H1 (cell line): ENCODE measurements at regions not wholly inside any gene's neighbourhood (a gene's known extent, or its start where the extent isn't known, plus 50 kb on each side); places are given as distances from the start of the nearest gene placed in this dataset.
A peak's percentile ranks its signal among the peaks of the same experiment; 100 is the strongest.

ENCODE experiments used
- CTCF ChIA-PET: fragments of 300-600 bp; sonication (Branson Sonifier 250); formaldehyde crosslinking; loops from one replicate; lab custom pipeline; 2021; ENCODE audit not compliant: partially characterized antibody; lab: Charles Lee
- POLR2A ChIA-PET: fragments of 300-600 bp; sonication (Branson Sonifier 250); formaldehyde crosslinking; loops from one replicate; lab custom pipeline; 2021; ENCODE audit warnings: inconsistent platforms; ENCODE audit not compliant: partially characterized antibody; lab: Charles Lee
- DNase-seq, 2 experiments: peaks; one replicate each; pipeline versions ENCODE4 v3.0.0 to v3.0.0-alpha.2; 2010 to 2022; ENCODE audit warnings: low spot score in 2 of 2, low read depth in 1 of 2, mixed read lengths in 1 of 2
- FAIRE-seq: peaks from 2 replicates; lab custom pipeline; 2011; peaks lifted over from hg19 to GRCh38; lab: Jason Lieb, UNC
- H2AFZ ChIP-seq: 2 replicates; pipeline ENCODE4 v1.8.1; 2012; ENCODE audit warnings: low read length, inconsistent platforms
- H2AK5ac ChIP-seq: 2 replicates; pipeline ENCODE4 v1.6.1; 2013; ENCODE audit warnings: low read depth, low read length
- H2BK120ac ChIP-seq: replicated peaks from 2 replicates; pipeline ENCODE3; 2013; ENCODE audit warnings: low read depth, low read length, inconsistent platforms
- H2BK12ac ChIP-seq: 2 replicates; pipeline ENCODE4 v1.6.1; 2013; ENCODE audit warnings: low read depth, low read length
- H2BK15ac ChIP-seq: 2 replicates; pipeline ENCODE4 v1.6.1; 2013; ENCODE audit warnings: low read length
- H2BK20ac ChIP-seq: 2 replicates; pipeline ENCODE4 v1.6.1; 2013; ENCODE audit warnings: low read length
- H2BK5ac ChIP-seq: 2 replicates; pipeline ENCODE4 v1.6.1; 2013; ENCODE audit warnings: low read depth, low read length
- H3K14ac ChIP-seq: 2 replicates; pipeline ENCODE4 v1.6.1; 2013; ENCODE audit warnings: inconsistent platforms; ENCODE audit not compliant: insufficient read length
- H3K18ac ChIP-seq: 2 replicates; pipeline ENCODE4 v1.6.1; 2013; ENCODE audit warnings: low read length; ENCODE audit errors: extremely low read depth
- H3K23ac ChIP-seq: 2 replicates; pipeline ENCODE4 v1.6.1; 2013; ENCODE audit warnings: inconsistent platforms; ENCODE audit not compliant: insufficient read length
- H3K23me2 ChIP-seq: 2 replicates; pipeline ENCODE4 v1.6.1; 2013; ENCODE audit warnings: low read depth, low read length
- H3K27ac ChIP-seq: 2 replicates; pipeline ENCODE4 v1.6.1; 2011; ENCODE audit warnings: low read depth, low read length, inconsistent platforms
- H3K27me3 ChIP-seq, 4 experiments: replicated peaks in 1 of 4; 1 replicate in 1 of 4; 2 replicates in 3 of 4; pipeline versions ENCODE4 v1.6.1 to v1.8.1; 2011 to 2013; ENCODE audit warnings: low read length in 3 of 4, mild to moderate bottlenecking in 3 of 4, inconsistent platforms in 2 of 4, mixed read lengths in 2 of 4, moderate library complexity in 1 of 4; ENCODE audit not compliant: control insufficient read depth in 3 of 4, insufficient read depth in 3 of 4; ENCODE audit errors: extremely low read depth in 1 of 4
- H3K36me3 ChIP-seq, 4 experiments: 2 replicates each; pipeline versions ENCODE4 v1.6.1 to v1.8.1; 2011 to 2013; ENCODE audit warnings: mild to moderate bottlenecking in 4 of 4, low read length in 3 of 4, moderate library complexity in 2 of 4, control low read depth in 1 of 4, inconsistent platforms in 1 of 4; ENCODE audit not compliant: insufficient read depth in 4 of 4, control insufficient read depth in 2 of 4
- H3K4ac ChIP-seq: replicated peaks from 2 replicates; pipeline ENCODE3; 2013; ENCODE audit warnings: low read length, low read depth, mixed read lengths, inconsistent platforms; ENCODE audit not compliant: insufficient read length
- H3K4me1 ChIP-seq, 4 experiments: replicated peaks in 1 of 4; 1 replicate in 1 of 4; 2 replicates in 3 of 4; pipeline versions ENCODE4 v1.6.1 to v1.8.1; 2011 to 2013; ENCODE audit warnings: low read length in 3 of 4, inconsistent platforms in 2 of 4, mixed read lengths in 1 of 4; ENCODE audit not compliant: insufficient read depth in 4 of 4, control insufficient read depth in 3 of 4
- H3K4me2 ChIP-seq, 2 experiments: 2 replicates each; pipeline versions ENCODE4 v1.6.1 to v1.8.1; 2011 to 2013; ENCODE audit warnings: low read depth in 2 of 2, low read length in 2 of 2, control low read depth in 1 of 2, inconsistent platforms in 1 of 2, mild to moderate bottlenecking in 1 of 2; ENCODE audit not compliant: insufficient read depth in 1 of 2
- H3K4me3 ChIP-seq, 4 experiments: fragments of 200-600, 300-600 bp in 1 of 4; sonication (generic), shearing (Covaris generic), sonication (Bioruptor Twin) in 1 of 4; 2 replicates each; pipeline versions ENCODE4 v1.5.1 to v1.8.1; 2011 to 2016; ENCODE audit warnings: low read length in 4 of 4, low read depth in 3 of 4, control low read depth in 2 of 4, inconsistent platforms in 2 of 4, mild to moderate bottlenecking in 2 of 4, mixed read lengths in 1 of 4, moderate library complexity in 1 of 4; ENCODE audit not compliant: insufficient read depth in 2 of 4; ENCODE audit errors: extremely low read depth in 1 of 4
- H3K56ac ChIP-seq: replicated peaks from 2 replicates; pipeline ENCODE3; 2013; ENCODE audit warnings: low read depth, mild to moderate bottlenecking, mixed read lengths, low read length, inconsistent platforms; ENCODE audit not compliant: insufficient read length
- H3K79me1 ChIP-seq: 2 replicates; pipeline ENCODE4 v1.6.1; 2013; ENCODE audit warnings: low read depth, low read length, control low read depth
- H3K79me2 ChIP-seq, 2 experiments: 2 replicates each; pipeline versions ENCODE4 v1.6.1 to v1.8.1; 2012 to 2013; ENCODE audit warnings: low read length in 2 of 2, mild to moderate bottlenecking in 2 of 2, inconsistent platforms in 1 of 2; ENCODE audit not compliant: insufficient read depth in 2 of 2, control insufficient read depth in 1 of 2
- H3K9ac ChIP-seq, 4 experiments: replicated peaks in 1 of 4; 1 replicate in 1 of 4; 2 replicates in 3 of 4; pipeline versions ENCODE4 v1.6.1 to v1.8.1; 2011 to 2013; ENCODE audit warnings: low read depth in 3 of 4, low read length in 3 of 4, control low read depth in 2 of 4, mild to moderate bottlenecking in 2 of 4, moderate library complexity in 2 of 4, inconsistent platforms in 1 of 4; ENCODE audit errors: extremely low read depth in 1 of 4
- H3K9me3 ChIP-seq, 2 experiments: 2 replicates each; pipeline versions ENCODE4 v1.6.1 to v1.8.1; 2012 to 2013; ENCODE audit warnings: mild to moderate bottlenecking in 2 of 2, moderate library complexity in 2 of 2, control low read depth in 1 of 2, inconsistent platforms in 1 of 2, low read depth in 1 of 2, low read length in 1 of 2, mixed read lengths in 1 of 2; ENCODE audit not compliant: insufficient read depth in 2 of 2
- H4K20me1 ChIP-seq, 2 experiments: replicated peaks in 1 of 2; 2 replicates each; pipeline versions ENCODE3 to v1.8.1; 2011 to 2013; ENCODE audit warnings: inconsistent platforms in 2 of 2, low read length in 2 of 2, mild to moderate bottlenecking in 1 of 2; ENCODE audit not compliant: insufficient read depth in 2 of 2, control insufficient read depth in 1 of 2
- H4K5ac ChIP-seq: 2 replicates; pipeline ENCODE4 v1.6.1; 2013; ENCODE audit warnings: low read length, low read depth, mixed read lengths, inconsistent platforms; ENCODE audit not compliant: insufficient read length
- H4K8ac ChIP-seq: 2 replicates; pipeline ENCODE4 v1.8.0; 2013; ENCODE audit warnings: mild to moderate bottlenecking, moderate library complexity, low read length, inconsistent platforms; ENCODE audit not compliant: insufficient read depth; ENCODE audit errors: extremely low read depth
- H4K91ac ChIP-seq: replicated peaks from 2 replicates; pipeline ENCODE3; 2013; ENCODE audit warnings: low read length, mixed read lengths, inconsistent platforms; ENCODE audit not compliant: insufficient read length
- CTCF ChIP-seq, 3 experiments: IDR thresholded peaks; 1 replicate in 2 of 3; 2 replicates in 1 of 3; pipeline versions ENCODE4 v1.5.1 to v1.6.1; 2011; ENCODE audit warnings: low read length in 3 of 3, mild to moderate bottlenecking in 3 of 3, inconsistent platforms in 2 of 3, low read depth in 1 of 3, moderate library complexity in 1 of 3; ENCODE audit not compliant: insufficient read depth in 1 of 3; ENCODE audit errors: control extremely low read depth in 1 of 3
- HDAC6 ChIP-seq: IDR thresholded peaks from one replicate; pipeline ENCODE4 v1.7.1; 2012; ENCODE audit warnings: low read depth, mild to moderate bottlenecking, inconsistent platforms, low read length, moderate library complexity
- RAD21 ChIP-seq, 2 experiments: IDR thresholded peaks in 1 of 2; conservative IDR thresholded peaks in 1 of 2; 2 replicates each; pipeline ENCODE4 v1.6.1; 2011; ENCODE audit warnings: low read depth in 2 of 2, low read length in 2 of 2, improper control_type of control experiment in 1 of 2, inconsistent platforms in 1 of 2, mild to moderate bottlenecking in 1 of 2, moderate library complexity in 1 of 2
- SIN3A ChIP-seq, 2 experiments: IDR thresholded peaks in 1 of 2; conservative IDR thresholded peaks in 1 of 2; 2 replicates each; pipeline ENCODE4 v1.6.1; 2011 to 2012; ENCODE audit warnings: low read length in 2 of 2, improper control_type of control experiment in 1 of 2, low read depth in 1 of 2, mild to moderate bottlenecking in 1 of 2
- WGBS, 2 experiments: shearing (Covaris generic) in 1 of 2; methylation state at CpG; one replicate each; pipeline versions ENCODE4 v1.1.6 to v1.1.7; 2013 to 2015; ENCODE audit warnings: low lambda C conversion rate in 2 of 2, mixed read lengths in 2 of 2, inconsistent platforms in 1 of 2, low coverage in 1 of 2, missing lambda C conversion rate in 1 of 2; ENCODE audit not compliant: insufficient replicate concordance in 2 of 2, insufficient coverage in 1 of 2, insufficient read length in 1 of 2; ENCODE audit errors: extremely low coverage in 1 of 2, missing lambda C conversion rate in 1 of 2; 5-methylcytosine and 5-hydroxymethylcytosine counted together
- TF ChIP-seq, protein P1 (sequence below): IDR thresholded peaks from 2 replicates; pipeline ENCODE4 v1.6.1; 2012; ENCODE audit warnings: inconsistent platforms

DNA sequence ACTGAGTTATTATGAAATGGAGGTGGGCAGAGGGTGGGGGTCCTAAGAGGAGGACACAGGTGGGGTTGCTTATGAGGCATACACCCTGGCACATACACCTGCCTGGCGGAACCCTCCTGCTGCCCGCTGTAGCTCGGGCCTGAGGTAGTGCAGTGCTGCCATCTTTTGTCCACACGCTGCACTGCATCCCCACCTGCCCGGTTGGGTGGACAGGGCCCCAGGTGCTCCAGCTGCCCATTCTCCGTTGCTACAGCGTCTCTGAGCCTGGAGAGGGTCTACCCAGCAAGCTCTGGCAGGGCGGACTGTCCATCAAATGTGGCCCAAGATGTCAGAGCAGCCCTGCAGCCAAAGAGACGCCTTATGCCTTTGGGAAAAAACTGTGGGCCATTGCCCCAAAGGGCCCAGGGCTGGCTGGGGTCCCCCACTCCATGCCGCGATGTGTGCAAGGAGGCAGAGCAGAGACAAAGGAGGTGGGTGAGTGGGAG is 131.2 kb downstream of the BUD13 start:
- H3K4me2 ChIP-seq, result no peak overlapping the region
- peaks cover 0 to 9% (median 2%) of the 10 kb centered on the region in 4 experiments; a peak in 5 of 7 replicates for H3K4me1 ChIP-seq
- H2BK20ac ChIP-seq, result no peak overlapping the region; the same call in 1 of the 2 replicates
- 0 out of 7 replicates have a peak, but pooled peaks cover 0 to 3% (median 0%) of the 10 kb centered on the region in 4 experiments for H3K27me3 ChIP-seq
- H3K18ac ChIP-seq, result no peak overlapping the region
- no peak overlapping the region for H2BK5ac ChIP-seq
- no peak overlapping the region for H3K23ac ChIP-seq
- 36% methylated on average over 11 of the region's 11 CpGs; no CpG with 5 or more reads in 1 of the 2 experiments for WGBS, 2 experiments
- no peak overlapping the region for H2BK15ac ChIP-seq
- H2BK120ac ChIP-seq, result no peak overlapping the region
- no peak overlapping the region for H2AFZ ChIP-seq
- DNase-seq (peak; percentile 39 to 92), FAIRE-seq (peak; percentile 19)
- TF ChIP-seq RAD21 (IDR thresholded peaks at IDR 0.05 in 1 of 2, conservative IDR thresholded peaks at IDR 0.05 in 1 of 2; ENCODE audit: low read depth in 2 of 2, low read length in 2 of 2) (peak; percentile 97 to 98), SIN3A (conservative IDR thresholded peaks at IDR 0.05 in 1 of 2, IDR thresholded peaks at IDR 0.05 in 1 of 2; ENCODE audit: low read depth in 1 of 2, low read length in 2 of 2) (0 out of 4 replicates have a peak, but pooled peaks of 1 of the 2 experiments have one; percentile 30), CTCF (IDR thresholded peaks at IDR 0.05; ENCODE audit: control extremely low read depth in 1 of 3, insufficient read depth in 1 of 3, low read depth in 1 of 3, low read length in 3 of 3) (peak; percentile 95 to 100 (median 97)), HDAC6 (no peak)
- TF ChIP-seq, protein P1, sequence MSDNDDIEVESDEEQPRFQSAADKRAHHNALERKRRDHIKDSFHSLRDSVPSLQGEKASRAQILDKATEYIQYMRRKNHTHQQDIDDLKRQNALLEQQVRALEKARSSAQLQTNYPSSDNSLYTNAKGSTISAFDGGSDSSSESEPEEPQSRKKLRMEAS, result 0 out of 2 replicates have a peak, but pooled peaks have one; percentile 38
- H4K20me1 ChIP-seq, result no peaks in the 10 kb centered on the region
- CTCF ChIA-PET, result interaction anchor here (0.7 to 6.7 kb wide), 88 partner anchors 9 to 568 kb away, joined by 3 to 94 read pairs (median 5); no protein-coding TSS in a partner anchor
- H2BK12ac ChIP-seq, result no peak overlapping the region
- H3K9ac ChIP-seq, result no peak overlapping the region
- H3K56ac ChIP-seq, result no peak overlapping the region
- H3K79me1 ChIP-seq, result no peaks in the 10 kb centered on the region
- no peak overlapping the region for H4K8ac ChIP-seq
- no peaks in the 10 kb centered on the region; the same call in 1 of the 2 replicates for H3K23me2 ChIP-seq
- no peak overlapping the region for H4K5ac ChIP-seq
- H2AK5ac ChIP-seq, result no peak overlapping the region
- H3K4ac ChIP-seq, result no peak overlapping the region
- H3K27ac ChIP-seq, result no peak overlapping the region
- H4K91ac ChIP-seq, result no peak overlapping the region
- no peak overlapping the region for H3K4me3 ChIP-seq
- POLR2A ChIA-PET, result no interaction called here
- H3K79me2 ChIP-seq, result no peaks in the 10 kb centered on the region
- H3K14ac ChIP-seq, result no peak overlapping the region
- no peaks in the 10 kb centered on the region for H3K9me3 ChIP-seq
- H3K36me3 ChIP-seq, result no peaks in the 10 kb centered on the region
